NCI-H2227 treated with DMSO at 0.1 percent for 48 hours (cell line): ENCODE measurements at regions not wholly inside any gene's neighbourhood (a gene's known extent, or its start where the extent isn't known, plus 50 kb on each side); places are given as distances from the start of the nearest gene placed in this dataset.
"Not testable (repeated sequence)": the region's sequence is repeated elsewhere in the genome, so short reads cannot be mapped to it uniquely, and the experiment has no call there.

ENCODE experiments used
- DNase-seq: peaks from one replicate; lab custom pipeline; 2025; lab: John Stamatoyannopoulos, UW

- DNase-seq = not testable (repeated sequence)
Measured at GRCh38 chr1:149157409-149157808, 54.1 kb upstream of the NBPF9 start.

- not testable (repeated sequence) for DNase-seq
Measured at GRCh38 chr1:149158308-149158707, 55.0 kb upstream of the NBPF9 start.

GRCh38 chr1:149163063-149163444 lies 59.7 kb upstream of the NBPF9 start:
- DNase-seq = not testable (repeated sequence)

- not testable (repeated sequence) for DNase-seq
Measured at GRCh38 chr1:149174765-149175164, 71.4 kb upstream of the NBPF9 start.

- not testable (repeated sequence) for DNase-seq
Measured at GRCh38 chr1:149175812-149176211, 72.5 kb upstream of the NBPF9 start.

GRCh38 chr1:149176453-149177316 lies 73.3 kb upstream of the NBPF9 start:
- DNase-seq = peak; percentile 1

- DNase-seq = not testable (repeated sequence)
Measured at GRCh38 chr1:149190742-149191141, 87.4 kb upstream of the NBPF9 start.

GRCh38 chr1:149196651-149197050 lies 93.3 kb upstream of the NBPF9 start:
- DNase-seq = not testable (repeated sequence)

- DNase-seq = not testable (repeated sequence)
Measured at GRCh38 chr1:149200567-149200966, 97.2 kb upstream of the NBPF9 start.

GRCh38 chr1:149202283-149202682 lies 98.9 kb upstream of the NBPF9 start:
- DNase-seq = not testable (repeated sequence)

GRCh38 chr1:149204396-149204795 lies 101.0 kb upstream of the NBPF9 start:
- not testable (repeated sequence) for DNase-seq

- not testable (repeated sequence) for DNase-seq
Measured at GRCh38 chr1:149208836-149209235, 105.5 kb upstream of the NBPF9 start.

- DNase-seq = not testable (repeated sequence)
Measured at GRCh38 chr1:149211757-149212420, 108.5 kb upstream of the NBPF9 start.

- DNase-seq = not testable (repeated sequence)
Measured at GRCh38 chr1:149212946-149213345, 109.6 kb upstream of the NBPF9 start.

GRCh38 chr1:149213673-149214072 lies 110.3 kb upstream of the NBPF9 start:
- DNase-seq = not testable (repeated sequence)

- DNase-seq = not testable (repeated sequence)
Measured at GRCh38 chr1:149218080-149218988, 115.0 kb upstream of the NBPF9 start.

- DNase-seq = not testable (repeated sequence)
Measured at GRCh38 chr1:149219539-149219938, 116.2 kb upstream of the NBPF9 start.

- not testable (repeated sequence) for DNase-seq
Measured at GRCh38 chr1:149220463-149221074, 117.2 kb upstream of the NBPF9 start.

GRCh38 chr1:149227933-149228665 lies 124.7 kb upstream of the NBPF9 start:
- DNase-seq = not testable (repeated sequence)

GRCh38 chr1:149228672-149229585 lies 125.6 kb upstream of the NBPF9 start:
- not testable (repeated sequence) for DNase-seq
